Omental fat pad (tissue), 3 donors: ENCODE measurements at regions not wholly inside any gene's neighbourhood (a gene's known extent, or its start where the extent isn't known, plus 50 kb on each side); places are given as distances from the start of the nearest gene placed in this dataset.
"Not testable (repeated sequence)": the region's sequence is repeated elsewhere in the genome, so short reads cannot be mapped to it uniquely, and the experiment has no call there.

ENCODE experiments used
- ATAC-seq: fragments of 150-250 bp; one replicate; pipeline ENCODE4 v1.9.1; 2016; ENCODE audit warnings: mild to moderate bottlenecking, moderate library complexity; ENCODE audit not compliant: low FRiP score
- DNase-seq: peaks from one replicate; pipeline ENCODE4 v3.0.0-alpha.2; 2019; ENCODE audit warnings: low spot score
- CTCF ChIP-seq, 3 donors: fragments of 450-650 bp; IDR thresholded peaks; one replicate each; pipeline ENCODE4 v1.5.1; 2016 to 2017; ENCODE audit warnings: antibody characterized with exemption in 3 of 3, mild to moderate bottlenecking in 3 of 3, moderate library complexity in 2 of 3

- ATAC-seq (no peak), DNase-seq (no peak)
- TF ChIP-seq CTCF (IDR thresholded peaks at IDR 0.05), result no peak
Observed at GRCh38 chr10:36007369-36007768, 365.3 kb upstream of the FZD8 start.

GRCh38 chr10:36003688-36004087 is 361.6 kb upstream of the FZD8 start:
- no peak for TF ChIP-seq CTCF (IDR thresholded peaks at IDR 0.05)
- DNase-seq (no peak), ATAC-seq (no peak)

- DNase-seq (no peak), ATAC-seq (no peak)
- no peak for TF ChIP-seq CTCF (IDR thresholded peaks at IDR 0.05)
Observed at GRCh38 chr10:36003031-36003600, 361.0 kb upstream of the FZD8 start.

- TF ChIP-seq CTCF (IDR thresholded peaks at IDR 0.05), result no peak
- no peak for ATAC-seq
- DNase-seq, result no peak
Observed at GRCh38 chr10:36002445-36002844, 360.3 kb upstream of the FZD8 start.

GRCh38 chr10:36000754-36001153 is 358.7 kb upstream of the FZD8 start:
- not testable (repeated sequence) for ATAC-seq, DNase-seq

- no peak for TF ChIP-seq CTCF (IDR thresholded peaks at IDR 0.05)
- ATAC-seq (no peak), DNase-seq (no peak)
Observed at GRCh38 chr10:35998026-35998425, 355.9 kb upstream of the FZD8 start.

- DNase-seq (no peak), ATAC-seq (no peak)
- no peak for TF ChIP-seq CTCF (IDR thresholded peaks at IDR 0.05)
Observed at GRCh38 chr10:35995485-35995884, 353.4 kb upstream of the FZD8 start.
